GM04503 (cell line): ENCODE measurements at regions not wholly inside any gene's neighbourhood (a gene's known extent, or its start where the extent isn't known, plus 50 kb on each side); places are given as distances from the start of the nearest gene placed in this dataset.
"Not testable (repeated sequence)": the region's sequence is repeated elsewhere in the genome, so short reads cannot be mapped to it uniquely, and the experiment has no call there.

ENCODE experiments used
- DNase-seq: peaks from one replicate; pipeline ENCODE4 v3.0.0-alpha.2; 2012; ENCODE audit warnings: low read depth

DNA sequence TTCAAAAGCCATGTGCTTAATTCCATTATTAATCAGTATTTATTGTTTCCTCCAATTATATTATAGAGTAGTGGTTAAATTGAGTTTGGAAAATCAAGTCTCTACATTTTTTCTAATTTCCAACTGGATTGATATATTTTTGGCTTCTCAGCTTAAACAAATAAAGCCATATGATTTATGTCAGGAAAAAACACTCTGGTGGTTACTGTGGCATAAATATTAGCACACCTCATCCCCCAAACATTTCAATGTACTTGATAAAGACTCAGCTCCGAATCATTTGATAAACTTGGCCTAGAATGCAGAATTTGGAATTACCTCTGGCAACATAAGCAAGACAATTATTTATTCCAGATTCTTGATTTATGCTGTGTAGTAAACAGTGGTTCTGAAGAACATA lies 2313.8 kb downstream of the ARAP2 start:
- DNase-seq: no peak

DNA sequence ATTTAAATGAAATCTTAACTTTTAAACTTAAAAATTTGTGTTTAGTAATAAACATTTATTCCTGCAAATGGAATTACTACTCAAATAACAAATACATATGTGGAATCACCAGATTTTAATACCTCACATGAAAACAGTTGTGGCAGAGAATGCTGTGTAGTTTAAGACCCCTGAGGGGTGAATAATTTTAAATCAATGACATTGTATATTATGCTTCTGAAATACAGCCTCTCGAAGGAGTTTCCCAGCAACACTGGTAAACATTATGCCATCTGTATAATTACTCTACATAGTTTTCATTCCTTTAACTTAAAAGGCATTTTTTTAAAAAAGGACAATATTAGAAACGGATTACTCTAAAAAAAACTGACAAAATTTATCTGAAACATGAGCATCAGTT lies 2313.3 kb downstream of the ARAP2 start:
- DNase-seq: no peak

DNA sequence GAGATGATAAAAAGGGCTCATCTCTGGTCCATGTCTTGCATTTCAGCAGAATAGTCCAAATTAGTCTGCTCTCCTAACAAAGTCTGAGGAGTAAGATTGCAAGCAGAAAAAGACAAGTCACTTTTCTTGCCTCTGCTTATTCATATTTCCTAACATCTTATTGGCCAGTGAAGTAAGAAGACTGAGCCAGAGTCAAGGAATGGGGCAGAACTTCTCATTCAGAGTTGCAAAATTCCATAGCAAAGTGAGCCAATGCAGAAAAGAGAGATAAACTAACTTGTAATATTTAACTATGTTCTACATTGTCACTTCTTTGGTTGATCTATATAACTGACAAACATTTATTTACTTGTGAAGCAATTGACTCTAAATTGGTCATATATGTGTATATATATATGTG lies 2304.0 kb downstream of the ARAP2 start:
- DNase-seq: no peak

DNA sequence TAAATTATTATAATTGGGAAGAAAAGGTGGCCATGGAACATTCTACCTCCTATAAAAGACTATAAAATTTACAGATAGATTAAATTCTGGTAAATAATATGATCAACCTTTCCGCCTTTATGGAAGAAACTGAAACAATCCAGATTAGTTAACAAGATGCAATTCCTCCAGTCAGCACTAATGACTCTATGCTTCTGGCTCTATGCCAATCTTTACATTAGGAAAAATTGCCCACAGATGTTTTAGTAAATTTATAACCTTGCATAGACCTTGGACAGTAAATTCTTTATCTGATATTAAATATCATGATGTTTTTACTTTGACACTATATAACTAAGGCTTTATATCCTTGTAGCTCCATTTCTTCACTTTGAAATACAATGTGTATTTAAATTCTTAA lies 2302.5 kb downstream of the ARAP2 start:
- DNase-seq: no peak

DNA sequence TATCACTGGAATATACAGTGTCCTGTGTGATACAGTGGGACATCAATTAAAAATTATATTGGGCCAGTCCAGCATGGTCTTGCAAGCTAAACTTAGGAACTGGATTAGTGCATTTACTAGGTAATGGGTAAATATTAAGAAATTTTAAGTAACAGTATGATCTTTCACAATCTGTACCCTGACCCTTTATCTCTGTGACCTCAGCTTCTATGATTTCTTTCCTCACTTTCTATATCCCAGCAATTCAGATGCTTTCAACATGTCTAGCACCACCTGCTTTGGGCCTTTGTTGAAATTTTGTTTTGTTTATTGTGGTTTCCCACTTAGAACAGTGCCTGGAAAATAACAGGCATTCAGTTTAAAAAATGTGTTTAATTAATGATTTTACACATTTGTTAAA lies 2295.4 kb downstream of the ARAP2 start:
- DNase-seq: no peak

DNA sequence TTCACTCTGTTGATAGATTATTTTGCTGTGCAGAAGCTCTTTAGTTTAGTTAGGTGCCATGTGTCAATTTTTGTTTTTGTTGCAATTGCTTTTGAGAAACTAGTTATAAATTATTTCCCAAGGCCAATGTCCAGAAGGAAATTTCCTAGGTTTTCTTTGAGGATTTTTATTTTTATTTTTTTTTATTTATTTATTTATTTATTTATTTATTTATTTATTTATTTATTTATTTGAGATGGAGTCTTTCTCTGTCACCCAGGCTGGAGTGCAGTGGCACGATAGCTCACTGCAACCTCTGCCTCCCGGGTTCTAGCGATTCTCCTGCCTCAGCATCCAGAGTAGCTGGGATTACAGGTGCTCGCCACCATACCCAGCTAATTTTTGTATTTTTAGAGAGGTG lies 2290.5 kb downstream of the ARAP2 start:
- not testable (repeated sequence) for DNase-seq

DNA sequence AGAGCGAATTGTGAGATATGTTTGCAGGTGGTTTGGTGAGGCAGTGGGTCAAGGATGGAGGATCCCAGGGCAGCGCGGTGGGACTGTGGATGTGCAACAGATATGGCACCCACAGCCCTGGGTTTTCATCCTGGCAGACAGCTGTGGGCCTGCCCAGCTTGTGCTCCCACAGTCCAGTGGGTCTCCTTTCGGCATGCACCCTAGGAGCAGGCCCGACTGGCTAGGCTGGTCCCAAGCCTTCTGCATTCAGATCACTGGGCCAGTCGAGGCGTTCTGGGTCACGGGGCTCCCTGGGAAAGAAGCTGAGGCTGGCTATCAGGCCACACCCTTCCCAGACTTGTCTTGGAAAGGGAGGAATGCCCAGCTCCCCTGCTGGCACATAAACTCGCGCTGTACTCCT lies 2289.6 kb downstream of the ARAP2 start:
- DNase-seq: no peak

DNA sequence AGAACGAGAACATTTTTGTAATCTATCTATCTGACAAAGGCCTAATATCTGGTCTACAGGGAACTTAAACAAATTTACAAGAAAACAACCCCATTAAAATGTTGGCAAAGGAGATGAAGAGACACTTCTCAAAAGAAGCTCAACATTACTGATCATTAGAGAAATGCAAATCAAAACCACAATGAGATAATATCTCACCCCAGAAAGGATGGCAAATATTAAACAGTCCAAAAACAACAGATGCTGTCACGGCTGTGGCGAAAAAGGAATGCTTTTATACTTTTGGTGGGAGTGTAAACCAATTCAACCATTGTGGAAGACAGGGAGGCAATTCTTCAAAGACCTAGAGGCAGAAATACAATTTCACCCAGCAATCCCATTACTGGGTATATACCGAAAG lies 2284.8 kb downstream of the ARAP2 start:
- DNase-seq: peak; percentile 27

DNA sequence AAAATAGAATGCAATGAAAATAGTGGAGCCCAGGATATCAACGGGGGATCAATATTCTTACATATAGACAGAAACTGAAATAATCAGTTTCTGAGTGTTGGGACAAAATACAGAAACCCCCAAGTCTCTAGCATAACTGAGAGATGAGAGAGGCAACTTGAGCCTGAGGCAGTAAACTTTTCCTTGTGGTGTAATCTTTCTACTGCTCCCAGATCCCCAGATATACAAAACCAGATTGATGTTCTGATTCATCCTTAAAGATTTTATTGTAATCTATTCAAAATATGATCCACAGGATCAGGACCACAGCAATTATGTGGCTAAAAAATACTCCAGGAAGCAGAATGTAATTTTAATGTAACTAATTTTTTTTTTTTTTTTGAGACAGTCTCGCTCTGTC lies 2282.6 kb downstream of the ARAP2 start:
- peak; percentile 22 for DNase-seq

DNA sequence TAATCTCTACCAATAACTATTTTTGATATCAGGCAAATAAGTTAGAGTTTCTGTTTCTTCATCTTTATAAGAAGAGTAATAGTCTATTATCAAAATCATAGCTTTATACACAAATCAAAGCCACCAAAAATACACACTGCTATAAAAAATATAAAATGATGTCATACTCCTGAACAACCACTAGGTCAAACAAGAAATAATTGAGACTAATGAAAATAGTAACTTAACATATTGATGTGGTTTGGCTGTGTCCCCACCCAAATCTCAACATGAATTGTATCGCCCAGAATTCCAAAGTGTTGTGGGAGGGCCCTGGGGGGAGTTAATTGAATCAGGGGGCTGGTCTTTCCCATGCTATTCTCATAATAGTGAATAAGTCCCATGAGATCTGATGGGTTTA lies 2277.5 kb downstream of the ARAP2 start:
- no peak for DNase-seq

DNA sequence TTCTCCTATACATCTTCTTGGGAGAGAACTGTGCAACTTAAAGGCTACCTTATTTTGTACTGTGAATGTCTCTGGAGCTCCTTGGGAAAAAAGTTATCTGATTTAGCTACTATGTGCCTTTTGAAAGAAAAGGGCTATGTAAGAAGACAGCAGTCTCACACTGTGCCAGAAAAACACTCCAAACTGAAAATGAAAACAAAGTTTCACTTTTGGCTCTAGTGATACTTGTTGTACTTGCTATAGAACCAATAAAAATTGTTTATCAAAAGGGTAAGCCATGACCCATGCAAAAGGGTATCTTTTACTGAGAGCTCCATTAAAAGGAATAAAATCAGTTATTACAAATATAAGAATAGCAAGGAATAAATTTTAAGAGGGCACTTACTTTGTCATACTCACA lies 2270.0 kb downstream of the ARAP2 start:
- DNase-seq: no peak

DNA sequence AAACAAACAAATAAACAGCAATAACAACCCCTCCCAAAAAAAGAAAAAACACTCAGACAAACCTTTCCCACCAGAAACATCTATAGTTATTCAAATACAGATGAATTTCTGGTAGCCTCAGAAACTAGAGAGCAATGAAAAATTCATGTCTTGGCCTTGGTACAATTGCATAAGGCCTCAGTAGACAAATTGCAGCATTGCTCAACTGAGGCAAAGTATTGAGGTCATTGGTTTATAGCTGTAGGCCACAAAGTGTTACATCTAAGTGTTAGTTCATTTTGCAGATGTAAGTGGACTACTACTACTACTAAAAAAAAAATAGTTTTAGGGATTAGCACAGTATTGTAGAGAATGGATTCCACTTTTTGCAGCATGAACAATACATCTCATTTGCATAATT lies 2268.3 kb downstream of the ARAP2 start:
- DNase-seq: no peak

DNA sequence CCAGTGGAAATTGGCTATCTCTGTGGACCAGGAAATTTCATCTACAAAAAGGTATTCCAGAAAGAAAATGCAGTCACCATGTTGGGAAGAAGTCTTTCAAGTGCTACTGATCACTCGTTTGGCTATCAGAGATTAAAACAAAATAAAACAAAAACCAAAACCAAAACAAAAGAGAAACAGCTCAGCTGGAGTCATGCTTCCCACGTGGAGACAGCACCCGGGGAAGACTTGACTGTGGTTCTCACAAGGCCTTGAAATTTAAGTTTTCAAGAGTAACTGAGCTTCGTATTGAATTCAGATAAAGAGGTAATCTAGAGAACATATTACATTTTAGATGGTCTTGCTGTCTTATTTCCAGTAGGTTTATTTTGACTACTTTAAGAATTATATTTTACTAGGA lies 2264.5 kb downstream of the ARAP2 start:
- not testable (repeated sequence) for DNase-seq

DNA sequence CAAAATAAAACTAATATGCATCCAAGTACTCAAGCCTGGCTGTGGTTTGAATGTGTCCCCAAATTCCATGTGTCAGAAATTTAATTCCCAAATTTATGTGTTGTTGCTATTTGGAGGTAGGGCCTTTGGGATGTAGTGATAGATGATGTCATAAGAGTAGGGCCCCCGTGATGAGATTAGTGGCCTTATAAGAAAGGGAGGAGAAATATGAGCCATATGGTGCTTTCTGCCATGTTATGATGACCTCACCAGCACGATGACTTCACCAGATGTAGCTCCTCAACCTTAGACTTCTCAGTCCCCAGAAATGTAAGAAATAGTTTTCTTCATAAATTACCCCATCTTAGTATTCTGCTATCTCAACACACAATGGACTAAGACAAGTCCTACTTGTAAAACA lies 2264.0 kb downstream of the ARAP2 start:
- no peak for DNase-seq

DNA sequence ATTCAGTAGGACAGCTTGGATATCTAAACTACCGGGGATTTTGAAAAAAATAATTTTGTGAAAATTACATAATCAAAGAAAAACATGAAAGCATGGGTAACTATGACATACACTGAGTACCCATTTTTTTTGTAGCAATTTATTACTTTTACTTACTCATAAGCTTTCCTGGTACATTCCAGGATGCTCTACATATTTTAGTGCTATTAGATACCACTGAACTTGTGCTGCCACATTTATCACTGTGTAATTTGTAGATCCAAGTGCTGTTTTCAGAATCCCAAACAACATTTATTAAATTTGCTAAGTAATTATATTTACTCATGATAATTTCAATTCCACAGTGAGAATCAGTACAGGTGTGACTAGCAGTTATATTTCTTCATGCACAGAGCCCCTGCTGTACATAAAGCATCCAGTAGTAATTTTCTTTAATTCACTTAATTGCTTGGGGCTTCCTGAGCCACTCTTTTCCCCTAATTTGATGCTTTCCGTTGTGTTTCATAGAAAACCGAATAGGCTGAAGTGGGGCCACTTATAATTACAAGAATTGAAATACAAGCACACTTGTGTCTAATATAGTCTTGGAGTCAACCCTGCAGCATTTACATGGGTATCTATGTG lies 2254.4 kb downstream of the ARAP2 start:
- peak; percentile 1 for DNase-seq

DNA sequence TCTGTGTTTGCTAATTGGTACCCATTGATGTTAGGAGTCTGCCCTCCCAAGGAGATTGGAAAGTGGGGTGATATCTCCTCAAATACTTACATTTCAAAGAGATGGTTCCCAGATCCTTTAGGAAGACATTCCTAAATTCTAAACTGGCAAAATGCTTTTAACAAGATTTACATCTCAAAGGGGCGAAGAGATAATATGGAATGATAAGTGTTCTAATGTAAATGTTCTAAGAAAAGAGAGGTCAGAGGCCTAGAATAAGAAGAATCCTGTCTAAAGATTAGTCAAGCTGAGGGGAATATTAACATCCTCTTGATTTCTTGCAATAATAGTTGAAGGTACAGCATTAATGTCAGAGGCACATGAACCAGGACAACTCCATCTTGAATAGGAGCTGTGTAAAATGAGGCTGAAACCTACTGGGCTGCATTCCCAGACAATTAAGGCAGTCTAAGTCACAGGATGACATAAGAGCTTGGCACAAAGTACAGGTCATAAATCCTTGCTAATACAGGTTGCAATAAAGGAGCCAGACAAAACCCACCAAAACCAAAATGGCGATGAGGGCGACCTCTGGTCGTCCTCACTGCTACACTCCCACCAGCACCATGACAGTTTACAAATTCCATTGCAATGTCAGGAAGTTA lies 2248.1 kb downstream of the ARAP2 start:
- no peak for DNase-seq

DNA sequence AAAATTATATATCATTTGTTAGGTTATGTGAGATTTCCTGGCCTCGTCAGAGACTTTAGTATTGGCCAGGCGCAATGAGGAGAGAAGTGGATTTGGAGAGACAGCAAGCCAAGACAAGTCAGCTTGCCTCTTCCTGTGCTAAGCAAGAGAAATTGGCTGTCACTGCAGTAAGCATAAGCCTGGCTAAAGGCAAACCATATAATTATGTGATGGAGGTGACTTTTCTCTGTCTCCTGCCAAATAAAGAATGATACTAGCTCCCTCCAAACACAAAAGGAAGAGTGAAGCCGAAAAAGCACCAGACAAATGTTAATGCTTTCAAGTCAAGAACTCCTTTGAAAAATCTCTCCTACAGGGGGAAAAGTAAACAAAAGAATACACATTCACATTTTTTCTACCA lies 2246.0 kb downstream of the ARAP2 start:
- no peak for DNase-seq

DNA sequence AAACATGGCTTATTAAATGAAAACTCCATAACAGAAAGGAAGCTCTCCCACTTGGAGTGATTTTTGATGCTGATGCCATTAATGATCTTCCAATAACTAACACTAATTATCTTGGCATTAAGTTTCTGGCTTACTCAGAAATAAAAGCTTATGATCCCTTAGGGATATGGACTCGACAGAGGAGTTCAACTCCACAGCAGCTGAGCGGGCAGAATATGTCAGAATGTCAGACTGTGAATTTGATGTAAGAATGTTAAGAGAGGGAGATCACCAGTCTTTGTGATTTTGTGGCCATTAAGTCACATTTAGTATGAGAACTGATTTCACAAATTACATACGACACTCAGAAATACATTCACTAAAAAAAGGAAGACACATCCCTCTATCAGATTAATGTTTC lies 2244.0 kb downstream of the ARAP2 start:
- DNase-seq: no peak

DNA sequence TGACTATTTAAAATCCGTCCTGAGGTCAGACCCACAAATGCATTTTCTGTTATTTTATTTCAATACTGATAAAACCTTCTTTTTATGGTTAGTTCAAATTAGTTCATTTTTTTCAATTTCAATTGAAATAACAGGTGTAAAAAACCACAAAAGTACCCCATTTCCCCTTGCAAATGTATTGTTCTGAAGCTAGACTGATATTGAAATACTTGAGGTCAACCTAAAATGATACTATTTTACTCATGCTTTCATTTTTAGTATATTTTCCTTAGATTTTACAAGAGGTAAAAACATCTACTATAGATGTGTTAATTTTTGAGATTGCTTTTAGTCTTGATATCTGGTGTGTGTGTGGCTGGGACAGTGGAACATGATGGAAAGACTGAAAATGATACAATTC lies 2237.8 kb downstream of the ARAP2 start:
- not testable (repeated sequence) for DNase-seq

DNA sequence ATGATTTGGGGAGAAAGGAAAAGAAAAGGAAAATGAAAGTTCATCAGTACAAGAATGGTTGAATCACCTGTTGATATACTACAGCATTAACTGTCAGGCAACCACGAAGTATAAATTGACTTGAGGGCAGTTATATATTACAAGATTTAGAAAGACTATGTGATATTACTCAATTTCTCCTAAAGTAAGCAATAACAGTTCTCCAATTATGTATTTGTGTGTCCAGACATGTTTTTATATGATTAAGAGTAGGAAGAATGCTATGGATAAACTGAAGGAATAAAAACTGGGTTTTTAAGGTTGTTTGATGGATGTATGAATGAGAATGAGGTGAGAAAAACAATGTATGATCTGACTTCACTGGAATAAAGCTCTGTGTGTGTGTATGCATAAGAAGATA lies 2234.4 kb downstream of the ARAP2 start:
- no peak for DNase-seq

DNA sequence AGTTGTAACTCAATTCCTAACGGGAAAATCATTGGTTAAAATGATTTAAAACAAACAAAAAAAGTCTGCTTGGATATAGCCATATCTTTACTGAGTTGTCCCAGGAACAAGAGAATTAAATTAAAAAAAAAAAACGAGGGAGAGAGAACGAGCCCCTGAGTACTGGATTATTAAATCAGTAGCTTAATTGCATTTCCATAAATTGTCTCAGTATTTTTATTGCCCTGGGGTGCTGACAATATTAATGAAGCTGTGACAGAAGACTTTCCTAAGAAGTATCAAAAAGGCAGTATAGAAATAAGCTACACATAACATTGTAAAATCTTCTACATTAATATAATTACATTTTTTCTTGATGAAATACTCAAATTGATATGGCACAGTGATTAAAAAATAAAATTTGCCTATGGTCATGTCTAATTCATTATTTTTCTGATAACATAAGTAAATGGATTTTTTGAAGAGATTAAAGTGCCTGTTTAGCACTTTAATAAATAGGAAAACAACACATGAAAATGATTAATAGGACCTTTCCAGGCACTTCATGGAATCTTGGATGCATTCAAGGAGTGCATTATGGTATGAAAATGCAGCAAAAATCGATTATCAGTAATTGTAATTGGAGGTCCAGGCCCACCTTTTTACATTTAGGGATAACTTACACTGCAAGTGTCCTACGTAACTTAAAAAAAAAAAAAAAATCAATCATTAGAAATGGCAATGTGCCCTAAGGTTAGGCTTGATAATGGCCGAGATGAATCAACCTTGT lies 2233.4 kb downstream of the ARAP2 start:
- no peak for DNase-seq

DNA sequence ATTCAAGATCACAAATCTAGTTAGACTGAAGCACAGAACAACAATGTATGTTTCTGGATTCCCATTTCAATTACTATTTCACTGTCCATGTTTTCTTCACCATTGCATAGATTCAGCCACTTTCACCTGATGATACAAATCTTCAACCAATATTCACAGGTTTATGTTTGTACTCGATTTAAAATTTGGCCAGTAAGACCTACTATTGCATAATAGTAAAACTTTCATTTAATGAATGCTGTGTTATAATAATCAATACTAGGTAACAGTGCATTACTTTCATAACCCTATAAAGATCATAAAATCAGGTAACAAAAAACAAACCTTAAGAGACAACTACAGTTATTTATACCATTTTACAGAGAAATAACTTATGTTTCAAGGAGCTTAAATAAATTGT lies 2209.1 kb downstream of the ARAP2 start:
- DNase-seq: no peak

DNA sequence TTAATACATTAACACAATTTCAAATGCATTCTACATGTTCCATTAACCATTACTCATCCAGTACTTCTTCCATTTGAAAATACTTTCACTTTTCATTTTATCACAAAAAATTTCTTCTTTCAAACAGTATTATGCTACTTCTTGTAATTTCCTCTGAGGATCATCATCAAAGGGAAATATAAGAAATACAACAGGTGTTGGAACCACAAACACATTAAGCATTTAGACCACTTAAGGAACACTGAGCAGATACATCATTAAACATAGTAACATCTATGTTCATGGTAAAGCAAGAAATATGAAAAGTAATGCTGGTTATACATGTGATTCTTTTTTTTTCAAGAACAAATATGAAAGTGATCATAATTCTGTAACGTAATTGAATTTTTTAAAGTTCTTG lies 2207.0 kb downstream of the ARAP2 start:
- no peak for DNase-seq

DNA sequence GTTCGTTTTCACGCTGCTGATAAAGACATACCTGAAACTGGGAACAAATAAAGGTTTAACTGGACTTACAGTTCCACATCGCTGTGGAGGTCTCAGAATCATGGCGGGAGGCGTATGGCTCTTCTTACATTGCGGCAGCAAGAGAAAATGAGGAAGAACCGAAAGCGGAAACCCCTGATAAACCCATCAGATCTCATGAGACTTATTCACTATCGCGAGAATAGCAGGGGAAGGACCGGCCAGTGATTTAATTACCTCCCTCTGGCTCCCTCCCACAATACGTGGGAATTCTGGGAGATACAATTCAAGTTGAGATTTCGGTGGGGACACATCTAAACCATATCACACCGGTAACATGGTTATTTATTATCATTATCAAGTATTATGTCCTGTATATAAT lies 2204.5 kb downstream of the ARAP2 start:
- no peak for DNase-seq
